GM20000 (cell line): ENCODE measurements at regions not wholly inside any gene's neighbourhood (a gene's known extent, or its start where the extent isn't known, plus 50 kb on each side); places are given as distances from the start of the nearest gene placed in this dataset.

Source experiments
- DNase-seq: peaks from one replicate; pipeline ENCODE4 v3.0.0; 2012; ENCODE audit warnings: low spot score
- TF ChIP-seq, protein P1 (sequence below): IDR thresholded peaks from 2 replicates; pipeline ENCODE4 v1.5.1; 2012; ENCODE audit warnings: mild to moderate bottlenecking, control low read depth; ENCODE audit errors: extremely low read depth, missing control alignments

DNA sequence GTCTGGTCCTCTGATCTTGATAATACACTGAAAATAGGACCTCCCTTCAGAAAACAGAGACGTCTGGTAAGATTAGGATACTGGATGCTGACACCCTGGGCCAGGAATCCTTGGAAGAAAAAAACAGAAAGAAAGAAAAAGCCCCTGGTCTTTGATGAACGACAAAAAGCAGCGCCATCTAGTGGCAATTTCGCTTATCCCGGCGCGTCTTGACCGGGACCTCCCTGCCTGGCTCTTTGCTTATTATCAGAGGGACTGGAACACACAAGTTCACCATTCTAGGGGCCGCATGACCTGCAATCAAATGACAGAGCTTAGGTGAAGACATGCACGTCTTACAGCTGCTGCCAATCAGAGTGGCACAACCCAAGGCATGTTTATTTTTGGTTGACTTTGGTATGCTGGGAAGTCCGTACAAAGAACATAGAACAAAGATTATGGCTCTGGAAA lies 114.9 kb upstream of the NFIB start:
- peak; percentile 42 for DNase-seq
- TF ChIP-seq, protein P1, sequence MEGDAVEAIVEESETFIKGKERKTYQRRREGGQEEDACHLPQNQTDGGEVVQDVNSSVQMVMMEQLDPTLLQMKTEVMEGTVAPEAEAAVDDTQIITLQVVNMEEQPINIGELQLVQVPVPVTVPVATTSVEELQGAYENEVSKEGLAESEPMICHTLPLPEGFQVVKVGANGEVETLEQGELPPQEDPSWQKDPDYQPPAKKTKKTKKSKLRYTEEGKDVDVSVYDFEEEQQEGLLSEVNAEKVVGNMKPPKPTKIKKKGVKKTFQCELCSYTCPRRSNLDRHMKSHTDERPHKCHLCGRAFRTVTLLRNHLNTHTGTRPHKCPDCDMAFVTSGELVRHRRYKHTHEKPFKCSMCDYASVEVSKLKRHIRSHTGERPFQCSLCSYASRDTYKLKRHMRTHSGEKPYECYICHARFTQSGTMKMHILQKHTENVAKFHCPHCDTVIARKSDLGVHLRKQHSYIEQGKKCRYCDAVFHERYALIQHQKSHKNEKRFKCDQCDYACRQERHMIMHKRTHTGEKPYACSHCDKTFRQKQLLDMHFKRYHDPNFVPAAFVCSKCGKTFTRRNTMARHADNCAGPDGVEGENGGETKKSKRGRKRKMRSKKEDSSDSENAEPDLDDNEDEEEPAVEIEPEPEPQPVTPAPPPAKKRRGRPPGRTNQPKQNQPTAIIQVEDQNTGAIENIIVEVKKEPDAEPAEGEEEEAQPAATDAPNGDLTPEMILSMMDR = peak; percentile 90

GRCh38 chr9:14427419-14427818 lies 113.5 kb upstream of the NFIB start:
- TF ChIP-seq, protein P1 = no peak
- no peak for DNase-seq

- DNase-seq = no peak
- TF ChIP-seq, protein P1 = no peak
These were observed 111.0 kb upstream of the NFIB start for GRCh38 chr9:14424983-14425382.

DNA sequence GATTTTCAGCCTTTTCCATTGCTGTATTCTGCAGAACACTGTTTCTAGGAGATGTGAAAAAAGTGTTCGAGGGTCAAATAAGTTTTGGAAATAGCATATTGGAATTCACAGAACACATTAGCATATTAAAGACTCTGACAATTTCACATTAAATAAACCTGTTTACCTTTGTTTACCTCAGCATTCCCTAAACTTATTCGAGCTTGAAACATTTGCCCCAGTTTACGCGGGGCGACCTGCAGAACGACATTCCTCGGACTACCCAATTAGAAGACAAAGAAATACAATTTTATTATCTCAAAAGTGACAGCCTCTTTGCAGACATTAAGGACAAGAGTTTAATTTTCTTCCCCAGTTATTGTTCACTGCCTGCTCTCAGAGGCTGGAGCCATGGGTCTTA lies 110.3 kb upstream of the NFIB start:
- TF ChIP-seq, protein P1 = no peak
- DNase-seq = no peak

DNA sequence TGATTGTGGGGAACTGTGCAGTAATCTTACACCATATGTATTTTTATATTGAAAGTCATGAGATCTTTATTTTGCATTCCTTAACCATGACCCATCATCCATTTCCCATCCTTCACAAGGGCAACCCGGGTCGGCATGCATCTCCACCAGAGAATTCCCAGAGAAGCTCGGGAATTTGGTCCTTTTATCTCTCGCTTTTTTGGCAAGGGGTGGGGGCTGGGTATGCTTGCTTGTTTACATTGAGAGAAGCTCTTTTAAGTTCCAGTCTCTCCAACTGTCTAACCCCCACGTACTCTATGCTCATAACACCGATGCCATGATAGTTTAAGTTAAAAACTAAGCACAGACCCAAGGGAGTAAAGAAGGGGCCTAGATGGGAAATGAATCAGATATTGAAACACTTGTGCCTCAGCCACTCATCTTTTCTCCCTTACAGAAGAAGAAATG lies 109.9 kb upstream of the NFIB start:
- TF ChIP-seq, protein P1 = no peak
- DNase-seq = no peak

- TF ChIP-seq, protein P1 = no peak
- DNase-seq = no peak
These were observed 107.3 kb upstream of the NFIB start for GRCh38 chr9:14421291-14421690.

DNA sequence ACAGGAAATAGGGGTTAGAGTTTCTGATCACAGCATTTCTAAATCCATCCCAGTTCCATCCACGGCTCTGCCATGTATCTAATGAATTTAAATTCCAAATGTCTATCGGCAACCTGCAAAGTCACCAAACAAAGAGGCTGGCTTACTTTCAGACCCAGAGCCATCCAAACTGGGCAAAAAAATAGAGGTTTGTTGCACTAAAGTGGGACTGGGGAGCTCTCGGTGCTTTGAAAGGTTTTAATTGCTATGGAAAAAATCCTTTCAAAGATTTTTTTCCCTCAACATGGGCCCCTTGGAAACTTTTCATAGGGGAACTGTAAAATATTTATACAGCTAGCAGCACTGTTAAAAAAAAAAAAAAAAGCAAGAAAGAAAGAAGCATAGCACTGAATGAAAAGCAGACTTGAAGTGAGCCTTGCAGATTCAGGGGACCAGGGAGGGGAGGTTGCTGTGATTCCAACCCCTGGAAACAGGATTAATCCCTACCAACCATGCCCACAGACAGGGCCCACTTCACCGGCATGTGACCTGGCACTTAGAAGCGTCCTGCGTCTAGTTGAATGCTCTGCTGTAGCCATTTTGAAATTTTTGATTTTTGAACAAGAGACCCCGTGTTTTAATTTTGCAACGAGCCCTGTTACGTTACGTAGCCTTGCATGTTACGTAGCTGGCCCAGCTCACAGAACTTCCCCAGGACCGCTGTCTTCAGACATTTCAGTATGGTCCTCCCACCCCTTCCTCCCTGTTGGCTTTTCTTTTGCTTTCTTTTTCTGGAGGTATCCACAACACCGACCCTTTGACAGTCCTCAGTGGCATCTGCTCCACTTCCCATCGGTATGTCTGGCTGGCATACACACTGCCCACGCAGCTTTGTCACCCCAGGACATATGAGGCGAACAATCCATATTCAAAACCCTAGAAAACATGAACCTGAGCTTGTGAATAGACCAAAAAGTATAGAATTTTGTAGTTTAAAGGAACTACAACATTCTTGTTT lies 105.3 kb upstream of the NFIB start:
- TF ChIP-seq, protein P1 = no peak
- no peak for DNase-seq
